Middle frontal gyrus (tissue), 1 donor: ENCODE measurements at regions not wholly inside any gene's neighbourhood (a gene's known extent, or its start where the extent isn't known, plus 50 kb on each side); places are given as distances from the start of the nearest gene placed in this dataset.

ENCODE experiments used
- DNase-seq: peaks from one replicate; pipeline ENCODE4 v3.0.0-alpha.2; 2015; ENCODE audit warnings: low spot score; ENCODE audit errors: extremely low spot score

DNA sequence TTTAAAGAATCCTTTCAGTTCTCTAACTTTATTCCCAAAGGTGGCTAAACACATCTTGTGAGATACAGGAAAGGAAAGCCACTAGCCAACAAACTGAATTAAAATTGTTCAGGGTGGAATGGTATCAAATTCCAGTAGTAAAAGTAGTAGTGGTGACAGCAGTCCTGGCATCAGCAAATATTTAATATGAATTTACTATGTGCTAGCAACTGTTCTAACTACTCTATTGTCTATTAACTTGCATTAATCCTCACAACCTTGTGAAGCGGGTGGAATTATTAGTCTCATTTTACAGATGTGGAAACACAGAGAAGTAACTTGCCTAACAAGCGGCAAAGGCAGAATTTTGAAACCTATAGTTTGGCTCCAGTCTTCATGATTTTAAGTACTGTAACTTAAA is 130.1 kb downstream of the KLF12 start:
- no peak for DNase-seq

DNA sequence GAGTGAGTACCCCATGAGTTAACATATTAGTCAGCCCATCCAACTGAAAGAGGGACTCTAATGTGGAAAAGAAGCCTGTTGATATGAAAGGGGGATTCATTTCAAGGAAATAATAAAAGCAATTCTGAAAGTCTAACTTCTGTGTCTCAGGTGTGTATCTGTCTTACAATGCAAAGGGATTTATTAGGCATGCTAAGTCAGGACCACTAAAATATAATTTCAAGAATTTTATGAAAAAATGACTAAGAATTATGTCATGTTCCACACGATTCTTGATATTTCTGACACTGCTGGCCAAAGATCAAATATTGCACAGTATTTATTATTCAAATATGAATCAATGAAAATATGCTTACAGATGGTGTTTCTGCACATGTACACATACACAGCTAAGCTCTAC is 130.8 kb downstream of the KLF12 start:
- no peak for DNase-seq

DNA sequence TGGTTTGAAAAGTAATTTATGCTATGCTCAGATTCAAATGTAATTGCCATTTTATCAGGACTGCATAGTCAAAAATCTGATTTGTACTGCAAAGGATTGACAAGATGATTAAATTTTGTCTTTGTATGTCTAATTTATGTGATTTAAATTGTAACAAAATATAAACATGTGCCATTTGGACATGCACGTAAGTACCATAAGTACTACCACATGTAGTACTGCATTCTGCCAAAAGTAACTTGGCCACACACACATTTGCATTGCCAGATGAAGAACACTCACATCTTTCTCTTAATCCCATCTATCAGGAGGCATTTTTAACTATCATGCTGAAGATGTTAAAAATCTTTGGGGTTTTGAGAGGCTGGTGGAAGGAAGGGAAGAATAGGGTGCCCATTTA is 133.3 kb downstream of the KLF12 start:
- DNase-seq, result no peak

DNA sequence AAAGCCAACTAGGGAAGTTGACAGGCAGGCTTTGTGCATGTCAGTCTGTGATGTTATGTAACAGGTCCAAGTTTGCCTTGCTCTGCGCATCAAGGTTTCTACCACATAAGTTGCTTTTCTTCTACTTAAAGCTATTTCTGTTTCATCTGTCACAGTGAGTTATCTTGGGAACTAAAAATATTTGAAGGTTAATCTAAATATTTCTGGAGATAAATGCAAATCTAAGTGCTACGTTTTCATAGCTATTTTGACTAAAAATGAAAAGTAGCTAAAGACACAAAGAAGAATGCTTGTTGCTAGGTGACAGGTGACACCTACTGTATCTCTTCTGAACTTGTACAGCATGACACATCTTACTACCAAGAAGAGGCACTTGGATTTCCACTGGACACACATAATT is 135.6 kb downstream of the KLF12 start:
- no peak for DNase-seq

DNA sequence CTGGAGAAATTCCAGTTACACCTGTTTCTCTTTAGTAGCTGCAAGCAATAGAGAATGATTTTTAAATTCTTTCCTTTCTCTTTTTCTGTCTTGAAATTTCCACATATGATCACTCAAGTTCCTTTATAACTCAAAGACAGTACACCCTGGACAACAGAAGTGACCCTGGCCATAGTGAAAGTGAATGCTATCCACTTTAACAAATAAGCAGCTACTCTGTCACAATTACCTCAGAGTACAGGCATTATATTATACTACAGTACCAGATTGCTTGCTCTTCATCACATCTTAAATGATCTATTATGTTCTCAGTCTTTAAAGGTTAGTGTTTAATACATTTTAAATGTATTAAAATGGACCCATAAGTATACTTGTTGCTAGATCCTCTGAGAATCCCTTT is 136.2 kb downstream of the KLF12 start:
- DNase-seq, result no peak

DNA sequence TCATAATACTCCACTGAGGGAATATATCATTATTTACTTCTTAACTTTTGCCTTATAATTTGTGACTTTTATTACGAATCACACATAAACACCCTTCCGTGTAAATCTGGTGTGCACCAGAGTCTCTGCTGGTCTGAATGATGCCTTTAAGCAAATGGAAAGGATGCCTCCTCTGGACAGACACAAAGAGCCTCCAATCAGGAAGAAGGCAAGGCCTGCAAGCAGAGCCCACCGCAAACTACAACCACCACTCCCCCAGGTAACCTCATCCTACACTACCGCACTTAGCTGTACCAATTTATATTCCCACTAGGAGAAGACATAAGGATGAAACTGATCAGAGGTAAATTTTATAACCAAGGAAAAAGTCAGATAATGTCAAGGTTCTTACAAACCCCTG is 137.6 kb downstream of the KLF12 start:
- DNase-seq, result no peak

DNA sequence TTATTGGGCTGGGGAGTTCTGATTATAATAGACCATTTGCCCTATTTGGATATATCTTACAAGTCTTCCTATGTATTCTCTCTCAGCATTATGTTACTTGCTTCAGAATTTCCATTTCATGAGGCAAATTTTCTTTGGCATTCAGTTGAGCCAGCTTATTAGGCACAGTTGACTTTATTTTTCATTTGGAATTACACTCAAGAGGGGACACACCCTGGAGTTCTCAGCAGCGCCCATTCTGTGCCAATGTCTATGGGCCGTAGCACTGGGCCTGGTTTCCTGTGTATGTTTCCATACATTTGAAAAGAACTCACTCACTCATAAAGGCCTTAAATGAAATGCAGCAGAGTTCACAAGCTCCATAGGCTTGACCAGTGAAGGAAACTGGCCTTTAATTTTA is 138.5 kb downstream of the KLF12 start:
- DNase-seq, result no peak

DNA sequence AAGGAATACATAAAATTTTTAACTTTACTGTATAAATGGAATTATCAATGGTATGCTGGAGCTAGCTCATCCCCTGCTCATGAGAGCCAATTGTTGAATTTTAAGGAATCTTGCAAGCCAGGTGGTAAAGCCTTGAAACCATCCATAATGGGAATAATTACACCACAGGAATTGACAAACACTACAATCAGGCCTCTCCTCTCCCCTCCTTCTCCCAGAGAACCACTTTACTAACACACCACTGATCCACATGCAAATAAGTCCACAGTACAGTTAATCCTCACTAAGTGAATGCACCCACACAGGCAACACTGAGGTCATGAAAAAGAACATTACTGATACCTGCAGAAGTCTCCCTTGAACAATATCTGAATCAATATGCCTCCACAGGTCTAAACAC is 140.5 kb downstream of the KLF12 start:
- DNase-seq, result no peak

DNA sequence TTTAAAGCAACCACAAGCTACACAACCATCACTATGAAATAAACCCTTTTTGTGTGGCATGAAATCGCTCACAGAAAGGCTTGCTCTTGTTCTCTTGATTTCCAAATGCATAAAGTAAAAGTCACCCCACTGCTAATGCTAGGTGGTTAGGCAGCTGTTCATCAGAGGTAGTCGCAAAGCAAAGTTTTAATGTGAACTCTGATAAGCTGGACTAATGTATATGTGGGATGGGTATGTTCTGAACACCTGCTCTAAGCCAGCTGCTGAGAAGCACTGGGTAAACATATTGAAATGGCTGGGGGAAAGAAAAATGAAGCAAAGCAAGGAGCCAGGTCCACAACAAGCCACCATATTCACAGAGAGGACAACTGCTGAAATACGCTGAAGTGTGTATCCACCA is 142.3 kb downstream of the KLF12 start:
- no peak for DNase-seq

DNA sequence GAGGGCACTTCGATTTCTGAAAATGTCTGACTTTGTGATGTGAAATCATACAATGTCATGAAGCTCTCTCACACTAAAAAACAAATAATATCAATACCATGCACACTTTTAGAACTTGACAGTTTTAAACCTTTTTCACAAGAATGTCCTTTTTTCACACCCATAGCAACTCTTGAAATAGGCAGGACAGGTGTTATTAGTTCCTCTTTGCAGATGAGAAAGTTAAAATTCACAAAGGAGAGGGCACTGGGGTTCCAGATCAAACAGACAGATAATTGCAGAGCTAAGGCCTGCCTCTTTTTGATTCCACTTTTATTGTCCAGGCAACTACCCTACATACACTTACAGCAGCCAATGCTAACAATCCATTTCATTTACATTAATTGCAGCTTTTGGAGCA is 142.8 kb downstream of the KLF12 start:
- DNase-seq, result no peak

DNA sequence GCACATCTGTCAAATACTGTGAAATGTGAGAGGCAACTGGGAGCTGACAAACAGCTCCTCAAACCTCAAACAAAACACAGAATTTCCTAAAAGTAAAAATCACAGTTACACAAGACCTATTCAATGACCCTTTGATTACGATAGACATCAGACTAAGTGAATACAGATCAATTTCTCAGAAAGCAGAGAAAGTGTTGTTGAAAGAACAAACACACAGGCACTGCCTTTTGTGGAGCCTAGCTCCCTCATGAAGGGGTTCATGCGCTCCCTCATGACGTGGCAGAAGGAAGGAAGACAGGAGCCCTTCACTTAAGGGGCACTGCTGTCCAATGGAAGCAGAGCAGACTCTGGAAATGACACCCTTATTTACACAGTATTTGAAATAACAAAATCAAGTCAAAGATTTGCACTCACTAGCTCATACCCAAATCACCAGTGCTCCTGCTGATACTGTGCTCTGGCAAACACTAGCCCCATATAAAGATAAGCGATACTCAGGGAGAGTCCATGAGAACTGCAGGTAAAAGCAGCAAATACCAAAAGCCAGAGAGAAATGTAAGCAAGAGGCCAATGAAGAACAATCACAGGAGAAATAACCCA is 144.9 kb downstream of the KLF12 start:
- no peak for DNase-seq

DNA sequence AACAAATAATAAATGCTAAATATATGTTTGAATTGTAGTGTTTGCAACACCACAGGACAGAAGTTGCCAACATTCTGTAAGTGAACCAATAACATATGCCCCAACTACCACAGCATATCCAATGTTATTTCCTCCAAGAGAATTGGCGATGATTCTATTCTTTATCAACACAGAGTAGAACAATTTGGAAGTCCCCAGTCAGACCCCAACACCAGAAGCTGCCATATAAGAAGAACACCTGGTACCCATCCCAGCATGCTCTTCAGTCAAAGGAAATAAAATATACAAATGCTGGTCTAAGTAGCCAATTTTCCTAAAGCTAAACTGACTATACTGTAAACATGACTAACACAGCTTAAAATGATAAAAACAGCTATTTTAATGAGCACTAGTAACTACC is 145.7 kb downstream of the KLF12 start:
- DNase-seq, result no peak

DNA sequence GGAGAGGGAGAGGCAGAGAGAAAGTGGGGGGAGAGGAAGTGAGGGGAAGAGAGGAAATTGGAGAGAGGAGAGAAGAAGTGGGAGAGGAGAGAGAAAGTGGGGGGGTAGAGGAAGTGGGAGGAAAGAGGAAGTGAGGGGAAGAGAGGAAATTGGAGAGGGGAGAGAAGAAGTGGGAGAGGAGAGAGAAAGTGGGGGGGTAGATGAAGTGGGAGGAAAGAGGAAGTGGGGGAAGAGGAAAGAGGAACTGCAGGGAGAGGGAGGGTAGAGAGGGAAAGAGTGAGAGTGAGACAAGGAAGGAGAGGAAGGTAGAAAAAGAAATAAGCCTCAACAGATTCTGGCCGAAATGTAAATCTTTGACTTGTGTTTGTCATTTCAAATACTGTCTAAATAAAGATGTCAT is 146.6 kb downstream of the KLF12 start:
- DNase-seq, result no peak

DNA sequence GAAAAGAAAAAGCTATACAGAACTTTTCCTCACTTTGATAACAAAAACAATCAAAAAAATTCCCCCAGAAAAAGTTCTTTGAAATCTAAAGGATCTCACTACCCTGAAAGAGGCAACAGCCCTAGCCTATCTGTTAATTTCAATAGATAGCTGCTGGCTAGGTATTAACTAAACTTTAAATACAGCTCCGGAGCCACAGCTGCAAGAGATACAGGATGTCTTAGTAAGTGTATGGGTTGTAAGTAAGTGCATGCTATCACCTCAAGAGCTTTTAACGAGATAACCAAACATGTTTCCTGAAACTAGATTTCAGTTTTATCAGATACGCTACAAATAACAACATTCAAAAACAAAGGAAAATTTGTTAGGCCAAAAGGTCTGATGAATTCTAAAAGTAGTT is 148.4 kb downstream of the KLF12 start:
- DNase-seq, result no peak

DNA sequence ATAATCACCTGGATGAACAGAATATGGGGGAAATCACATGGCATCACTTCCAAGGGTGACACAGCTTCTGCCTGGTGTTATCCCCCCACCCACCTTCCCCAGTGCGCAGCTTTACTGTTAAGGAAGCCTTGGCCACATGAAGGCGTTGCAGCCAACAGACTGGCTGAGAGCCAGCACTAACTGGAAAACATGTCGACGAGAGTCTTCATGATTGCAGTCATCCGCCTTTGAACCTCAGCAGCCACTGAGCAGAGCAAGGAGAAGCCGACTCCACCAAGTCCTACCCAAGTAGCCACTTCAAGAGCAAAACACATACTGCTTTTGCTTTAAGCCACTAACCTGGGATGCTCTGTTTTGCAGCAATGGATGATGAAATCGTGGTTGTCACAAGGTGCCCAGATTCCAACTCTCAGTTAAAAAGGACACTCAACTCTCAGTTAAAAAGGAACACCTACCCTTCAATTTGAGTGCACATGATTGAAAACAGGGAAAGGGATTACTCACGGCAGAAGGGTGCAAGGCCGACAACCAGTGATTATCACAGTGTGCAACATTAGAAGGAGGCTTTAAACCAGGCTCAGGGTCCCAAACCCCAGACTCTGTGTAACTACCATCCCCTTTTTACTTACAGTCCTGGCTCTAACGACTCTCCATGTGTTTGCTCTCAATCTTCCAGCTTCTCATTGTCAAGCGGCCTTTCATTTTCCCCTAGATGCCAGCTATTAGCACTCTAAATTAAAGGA is 149.1 kb downstream of the KLF12 start:
- no peak for DNase-seq

DNA sequence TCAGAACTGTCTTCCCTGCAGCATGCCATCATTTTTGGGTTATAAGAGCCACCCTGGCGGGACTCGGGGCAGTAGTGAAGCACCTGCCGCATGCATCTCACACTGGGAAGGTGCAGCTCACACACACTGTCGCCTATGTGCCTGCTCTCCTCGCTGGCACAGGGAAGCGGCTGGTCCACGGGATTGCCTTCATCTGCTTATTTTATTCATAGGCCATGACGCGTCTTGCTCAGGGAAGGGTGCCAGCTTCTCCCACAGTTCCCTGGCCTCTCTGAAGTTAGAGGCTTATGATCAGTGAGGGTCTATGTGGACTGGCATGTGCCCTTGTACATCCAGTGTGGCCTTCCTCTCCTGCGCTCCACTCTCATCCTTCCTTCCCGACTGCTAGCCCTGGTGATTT is 150.0 kb downstream of the KLF12 start:
- no peak for DNase-seq

DNA sequence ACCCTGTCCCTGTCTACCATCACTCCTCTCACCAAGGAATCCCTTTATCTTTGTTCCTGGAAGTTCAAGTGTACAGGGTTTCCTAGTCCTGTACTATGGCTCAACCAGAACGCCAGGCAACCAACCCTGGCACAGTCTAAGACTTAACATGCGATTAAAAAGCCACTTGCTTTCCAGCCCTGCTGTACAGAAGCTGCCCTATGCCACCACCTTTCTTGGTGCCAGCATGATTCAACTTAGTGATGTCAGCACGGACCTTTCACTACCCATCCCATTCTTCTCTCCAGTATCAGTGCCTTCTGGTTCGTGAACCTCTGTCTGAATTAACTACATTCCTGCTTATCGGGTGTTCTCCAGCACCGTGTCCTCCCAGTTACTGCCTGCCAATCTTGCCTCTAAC is 151.1 kb downstream of the KLF12 start:
- no peak for DNase-seq

DNA sequence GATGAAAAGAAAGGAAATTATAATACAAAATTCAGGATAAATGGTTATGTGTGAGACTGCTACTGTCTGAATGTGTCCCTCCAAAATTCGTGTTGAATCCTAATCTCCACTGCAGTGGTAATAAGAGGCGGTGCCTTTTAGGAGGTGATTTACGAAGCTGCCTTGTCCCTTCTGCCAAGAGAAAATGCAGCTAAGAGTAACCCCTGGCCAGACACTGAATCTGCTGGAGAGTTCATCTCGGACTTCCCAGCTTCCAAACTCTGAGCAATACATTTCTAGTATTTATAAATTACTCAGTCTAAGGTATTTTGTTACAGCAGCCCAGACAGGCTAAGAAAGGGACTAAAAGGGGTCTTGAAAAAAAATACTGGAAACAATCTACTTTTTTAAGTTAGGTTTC is 152.6 kb downstream of the KLF12 start:
- DNase-seq, result no peak

DNA sequence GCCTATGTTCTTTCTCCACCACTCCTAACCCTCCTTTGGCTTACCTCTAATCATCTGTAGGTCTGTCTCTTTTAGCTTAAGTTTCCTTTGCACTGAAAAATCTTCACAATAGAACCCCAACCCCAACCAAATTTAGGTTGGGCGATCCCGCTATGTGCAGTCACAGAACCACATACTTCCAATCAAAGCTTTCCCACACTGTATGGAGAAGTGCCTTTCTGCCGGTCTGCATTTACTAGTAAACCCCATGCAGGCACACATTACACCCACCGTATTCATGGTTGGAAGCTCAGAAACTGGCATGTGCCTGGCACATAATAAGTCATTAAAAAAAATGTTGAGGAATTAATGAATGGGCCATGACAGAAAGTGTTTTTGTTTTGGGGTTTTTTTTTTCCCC is 158.4 kb downstream of the KLF12 start:
- no peak for DNase-seq

DNA sequence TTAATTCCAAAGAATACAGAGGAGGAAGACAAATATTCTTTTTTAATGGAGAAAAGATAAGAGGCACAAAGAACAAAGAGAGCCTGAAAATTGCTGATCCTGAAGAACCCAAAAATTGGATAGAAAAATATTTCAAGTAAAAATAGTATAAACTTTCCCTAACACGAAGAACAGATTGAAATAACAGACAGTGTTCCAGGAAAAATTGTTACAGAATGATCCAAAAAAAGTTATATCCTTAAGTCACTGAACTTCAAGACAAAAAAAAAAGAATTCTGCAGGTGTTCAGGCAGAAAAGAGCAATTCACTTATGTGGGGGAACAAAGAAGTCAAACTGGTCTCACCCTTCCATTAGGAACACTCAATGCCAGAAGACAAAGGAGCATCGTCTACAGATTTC is 160.2 kb downstream of the KLF12 start:
- DNase-seq, result no peak

DNA sequence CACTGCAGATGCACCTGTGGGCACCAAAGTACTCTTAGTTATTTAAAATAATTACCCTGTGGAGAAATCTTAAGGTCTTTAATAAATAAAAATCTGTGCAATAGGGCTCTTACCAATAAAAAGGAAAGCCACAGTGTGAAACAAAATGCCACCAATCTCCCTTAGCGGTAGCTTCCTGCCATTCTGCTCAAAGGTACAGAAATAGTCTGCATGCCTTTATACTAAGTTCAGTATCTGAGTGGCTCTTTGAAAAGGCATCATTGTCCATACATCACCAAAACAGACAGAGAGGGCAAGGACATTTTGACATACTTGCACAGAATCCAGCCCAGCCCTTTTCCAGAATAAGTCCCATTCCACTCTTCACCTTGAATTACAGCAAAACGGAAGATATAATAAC is 161.0 kb downstream of the KLF12 start:
- no peak for DNase-seq

DNA sequence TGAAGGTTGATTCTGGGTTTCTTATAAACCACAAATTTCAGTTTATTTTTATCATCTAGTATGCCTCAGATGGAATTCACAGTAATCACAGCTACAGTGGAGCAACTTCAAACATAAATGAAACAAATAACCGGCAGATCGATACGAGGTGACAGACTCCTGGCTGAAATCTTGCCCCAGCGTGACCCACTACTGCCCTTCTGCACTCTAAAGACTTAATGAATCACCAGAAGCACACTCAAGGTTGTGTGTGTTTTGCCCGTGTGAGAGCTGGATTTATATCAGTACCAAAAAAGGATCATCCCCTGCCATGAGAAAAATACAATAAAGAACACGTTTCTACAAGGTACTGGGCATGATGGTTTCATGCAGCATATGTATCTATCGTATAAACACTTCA is 161.7 kb downstream of the KLF12 start:
- no peak for DNase-seq

DNA sequence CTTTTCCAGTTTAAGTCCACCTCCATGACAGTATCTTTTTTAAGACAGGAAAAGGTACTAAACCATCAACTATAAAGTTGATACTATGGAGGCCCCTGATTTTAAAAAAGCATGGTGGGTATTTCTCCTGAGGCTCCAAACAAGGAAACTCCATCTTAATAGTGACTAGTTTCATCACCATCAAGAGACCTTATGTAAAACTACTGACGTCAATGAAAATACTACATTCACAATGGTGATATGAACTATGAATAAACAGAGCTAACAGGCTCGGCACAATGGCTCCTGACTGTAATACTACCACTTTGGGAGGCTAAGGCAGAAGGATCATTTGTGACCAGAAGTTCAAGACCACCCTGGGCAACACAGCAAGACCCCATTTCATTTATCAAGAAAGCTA is 162.7 kb downstream of the KLF12 start:
- no peak for DNase-seq
